ENCODE measurements at regions not wholly inside any gene's neighbourhood (a gene's known extent, or its start where the extent isn't known, plus 50 kb on each side); places are given as distances from the start of the nearest gene placed in this dataset.
A peak's percentile ranks its signal among the peaks of the same experiment; 100 is the strongest.
"Not testable (repeated sequence)": the region's sequence is repeated elsewhere in the genome, so short reads cannot be mapped to it uniquely, and the experiment has no call there.

DNA sequence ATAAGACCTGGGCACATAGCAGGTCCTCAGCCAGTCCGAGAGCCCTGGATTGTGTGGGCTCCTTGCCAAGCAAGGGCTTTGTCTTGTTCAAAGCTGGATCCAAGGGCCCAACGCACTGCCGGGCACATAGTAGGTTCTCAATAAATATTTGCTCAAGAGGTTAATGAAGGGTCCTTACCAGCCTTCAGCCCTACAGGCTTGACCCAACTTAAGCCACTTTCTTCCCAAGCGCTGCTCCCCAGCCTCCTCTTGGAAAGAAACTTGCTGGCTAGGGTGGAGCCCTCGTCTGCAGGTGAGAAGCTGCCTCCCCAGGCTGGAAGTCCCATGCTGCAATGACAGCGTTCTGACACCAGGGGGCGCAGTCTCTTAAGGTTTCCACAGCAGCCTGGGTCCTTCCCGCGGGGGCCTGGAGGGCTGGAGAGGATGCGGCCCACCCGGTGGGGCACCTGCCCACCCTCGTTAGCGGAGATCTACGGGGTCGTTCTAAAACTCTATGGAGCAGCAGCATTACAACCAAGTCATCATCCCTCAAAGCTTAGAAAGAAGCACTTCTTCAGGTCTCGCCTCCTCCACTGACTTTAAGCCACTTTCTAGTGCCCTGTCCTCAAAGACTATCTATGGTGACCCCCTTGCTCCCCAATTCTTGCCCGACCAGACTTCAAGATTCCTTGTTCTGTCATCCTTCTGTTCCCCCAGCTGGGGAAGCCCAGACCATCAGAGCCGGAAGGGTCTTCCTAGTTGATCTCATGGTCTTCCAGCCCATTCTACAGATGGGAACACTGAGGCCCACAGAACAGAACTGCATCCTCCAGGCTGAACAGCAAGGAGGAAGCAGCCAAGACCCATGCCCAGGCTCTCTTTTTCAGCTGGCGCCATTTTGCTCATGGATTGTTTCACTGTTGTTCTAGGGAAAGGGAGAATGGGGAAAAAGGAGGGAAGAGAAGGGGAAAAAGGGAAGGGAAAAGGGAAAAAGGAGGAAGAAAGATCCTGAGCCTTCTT is 115.4 kb downstream of the LHX2 start:
- peak; percentile 80 for ATAC-seq

GRCh38 chr9:124128568-124129166 is 117.1 kb downstream of the LHX2 start:
- no peak for ATAC-seq

- no peak for ATAC-seq
Measured at GRCh38 chr9:124130277-124131075, 118.9 kb downstream of the LHX2 start.

- not testable (repeated sequence) for ATAC-seq
Measured at GRCh38 chr9:124131518-124131917, 120.0 kb downstream of the LHX2 start.

DNA sequence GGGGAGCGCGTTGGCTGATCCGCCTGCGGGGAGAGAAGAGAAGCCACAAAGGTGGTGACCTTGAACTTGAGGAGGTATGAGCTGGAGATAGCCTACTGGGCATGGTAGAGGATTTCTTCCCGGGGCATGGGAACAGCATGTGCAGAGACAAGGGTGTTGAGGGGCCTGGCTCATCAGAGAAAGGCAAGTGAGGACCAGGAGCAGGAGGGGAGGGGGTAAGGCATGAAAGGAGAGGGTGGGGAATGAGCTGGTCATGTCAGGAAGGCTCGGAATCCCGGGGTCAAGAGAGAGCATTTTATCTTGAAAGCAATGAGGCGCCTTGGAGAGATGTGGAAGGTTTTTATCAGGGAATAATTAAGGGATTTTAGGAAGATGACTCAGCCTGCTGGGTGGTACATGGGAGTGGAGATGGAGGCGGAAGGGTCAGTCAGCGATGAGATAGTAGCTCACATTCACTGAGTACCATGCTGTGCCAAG is 121.1 kb downstream of the LHX2 start:
- no peak for ATAC-seq

DNA sequence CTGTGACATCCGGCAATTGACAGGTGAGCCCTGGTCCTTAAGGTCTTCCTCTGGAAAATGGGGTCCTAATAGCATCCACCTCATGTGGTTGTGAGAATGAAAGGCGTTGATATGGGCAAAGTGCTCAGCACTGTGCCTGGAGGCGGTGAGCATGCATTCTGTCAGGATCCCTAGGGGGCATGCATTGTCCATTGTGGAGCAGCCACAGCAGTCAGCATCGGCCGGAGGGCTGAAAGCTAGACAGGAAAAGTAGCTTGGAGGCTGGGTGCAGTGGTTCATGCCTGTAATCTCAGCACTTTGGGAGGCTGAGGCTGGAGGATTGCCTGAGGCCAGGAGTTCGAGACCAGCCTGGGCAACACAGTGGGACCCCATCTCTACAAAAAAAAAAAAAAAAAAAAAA is 122.2 kb downstream of the LHX2 start:
- no peak for ATAC-seq

GRCh38 chr9:124134526-124134925 is 123.0 kb downstream of the LHX2 start:
- no peak for ATAC-seq

- ATAC-seq, result no peak
Measured at GRCh38 chr9:124135813-124136365, 121.9 kb upstream of the NEK6 start.

GRCh38 chr9:124137009-124137943 is 120.5 kb upstream of the NEK6 start:
- ATAC-seq, result no peak

- ATAC-seq, result no peak
Measured at GRCh38 chr9:124137944-124138335, 119.8 kb upstream of the NEK6 start.

GRCh38 chr9:124139001-124139400 is 118.7 kb upstream of the NEK6 start:
- ATAC-seq, result no peak

DNA sequence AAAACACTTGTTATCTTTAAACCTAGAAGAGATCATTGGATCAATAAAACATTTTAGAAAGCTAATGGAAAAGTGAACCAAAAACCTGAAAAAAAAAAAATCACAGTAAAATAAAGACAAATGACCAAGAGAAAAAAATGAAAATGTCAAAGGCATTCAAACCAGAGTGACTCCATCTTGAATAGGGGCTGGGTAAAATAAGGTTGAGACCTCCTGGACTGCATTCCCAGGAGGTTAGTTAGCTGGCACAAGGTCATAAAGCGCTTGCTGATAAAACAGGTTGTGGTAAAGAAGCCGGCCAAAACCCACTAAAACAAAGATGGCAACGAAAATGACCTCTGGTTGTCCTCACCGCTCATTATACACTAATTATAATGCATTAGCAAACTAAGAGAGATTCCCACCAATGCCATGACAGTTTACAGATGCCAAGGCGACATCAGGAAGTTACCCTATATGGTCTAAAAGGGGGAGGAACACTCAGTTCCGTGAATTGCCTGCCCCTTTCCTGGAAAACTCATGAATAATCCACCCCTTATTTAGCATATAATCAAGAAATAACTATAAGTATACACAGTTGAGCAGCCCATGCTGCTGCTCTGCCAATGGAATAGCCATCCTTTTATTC is 116.7 kb upstream of the NEK6 start:
- ATAC-seq, result no peak

DNA sequence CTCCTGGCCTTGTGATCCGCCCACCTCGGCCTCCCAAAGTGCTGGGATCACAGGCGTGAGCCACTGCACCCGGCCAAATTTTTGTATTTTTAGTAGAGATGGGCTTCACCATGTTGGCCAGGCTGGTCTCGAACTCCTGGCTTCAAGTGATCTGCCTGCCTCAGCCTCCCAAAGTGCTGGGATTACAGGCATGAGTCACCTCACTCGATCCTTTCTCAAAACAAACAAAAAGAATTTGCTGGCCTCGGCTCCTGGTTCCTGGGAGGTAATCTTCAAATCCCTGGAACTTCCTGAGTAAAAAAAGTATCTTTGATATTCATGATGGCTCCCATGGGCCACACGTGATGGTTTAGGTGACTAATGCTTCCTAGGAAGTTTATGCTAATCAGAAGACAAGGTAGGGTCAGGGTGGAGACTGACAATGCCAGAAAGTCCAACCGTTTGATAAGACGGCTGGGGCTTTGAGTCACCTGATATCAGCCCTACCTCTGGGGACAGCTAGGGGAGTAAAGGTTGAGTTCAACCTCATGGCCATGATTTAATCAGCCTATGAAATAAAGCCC is 113.1 kb upstream of the NEK6 start:
- ATAC-seq, result not testable (repeated sequence)

GRCh38 chr9:124146031-124146561 is 111.7 kb upstream of the NEK6 start:
- ATAC-seq, result no peak

DNA sequence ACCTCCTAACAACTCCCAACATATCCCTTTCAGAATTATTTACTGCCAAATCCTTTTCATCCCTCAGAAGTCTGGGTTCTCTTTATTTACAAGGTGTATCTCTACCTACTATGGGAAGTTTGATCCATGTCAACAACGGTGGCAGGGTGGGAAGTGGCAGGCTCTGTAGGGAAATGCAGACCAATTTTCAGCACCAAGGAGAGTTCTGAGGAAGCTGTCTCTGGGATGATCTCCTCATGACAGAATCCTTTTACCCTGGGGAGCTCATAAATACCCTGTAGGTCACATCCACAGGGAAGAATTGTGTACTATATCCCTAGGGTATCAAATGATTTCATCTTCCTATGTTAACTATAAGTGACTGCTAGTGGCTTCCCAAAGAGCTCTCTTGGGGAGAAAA is 107.8 kb upstream of the NEK6 start:
- no peak for ATAC-seq

DNA sequence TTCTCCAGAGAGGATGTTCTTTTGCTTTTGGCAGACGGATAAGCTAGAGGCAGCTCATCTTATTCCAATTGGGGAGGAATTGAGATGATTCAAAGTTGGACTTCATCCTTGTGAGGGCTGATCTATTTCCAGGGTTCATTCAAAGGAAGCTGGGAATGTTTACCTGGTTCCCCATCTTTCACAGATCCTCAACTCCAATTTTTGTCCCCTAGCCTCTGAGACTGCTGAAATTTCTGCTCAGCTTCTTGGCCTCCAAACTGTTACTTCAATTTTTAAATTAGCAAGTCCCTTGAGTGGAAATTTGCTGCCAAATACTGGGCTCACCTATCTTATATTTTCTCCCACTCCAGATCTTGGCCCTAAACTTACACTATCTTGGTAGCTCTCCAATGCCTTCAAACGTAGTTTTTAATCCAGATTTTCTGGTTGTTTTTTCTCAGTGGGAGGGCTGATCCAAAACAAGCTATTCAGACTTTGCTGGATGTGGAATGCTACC is 93.9 kb upstream of the NEK6 start:
- ATAC-seq, result no peak

DNA sequence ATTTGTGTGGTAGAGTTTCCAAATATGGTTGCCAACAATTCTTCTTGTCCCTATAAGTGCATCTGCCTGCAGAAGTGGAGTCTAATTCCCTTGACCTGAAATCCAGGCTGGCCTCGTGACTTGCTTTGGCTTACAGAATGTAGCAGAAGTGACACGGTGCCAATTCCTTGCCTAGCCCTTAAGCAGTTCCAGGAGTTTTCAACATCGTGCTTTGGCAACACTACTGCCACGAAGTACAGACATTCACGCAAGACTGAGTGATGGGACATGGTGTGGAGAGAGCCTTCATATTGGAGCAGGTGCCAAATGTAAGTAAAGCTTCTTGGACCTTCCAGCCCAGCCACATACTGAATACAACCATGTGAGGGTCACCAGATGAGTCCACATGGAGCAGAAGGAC is 92.9 kb upstream of the NEK6 start:
- no peak for ATAC-seq

DNA sequence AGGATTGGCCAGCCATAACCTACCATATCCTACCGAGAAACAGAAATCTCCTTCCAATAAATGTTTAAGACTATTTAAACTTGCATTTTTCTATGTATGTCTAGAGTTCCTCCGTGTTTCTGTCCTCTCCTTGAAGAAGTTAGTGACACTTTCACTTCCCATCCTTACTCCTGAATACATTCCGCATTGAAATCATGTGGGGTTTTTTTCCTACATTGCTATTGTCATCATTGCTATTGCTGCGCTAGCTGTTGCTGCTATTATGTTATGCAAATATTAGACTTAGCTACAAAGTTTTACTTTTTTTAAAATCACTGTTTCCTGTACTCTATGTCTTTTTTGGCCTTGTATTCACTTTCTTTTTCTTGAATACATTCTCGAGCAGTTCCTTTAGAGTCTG is 83.3 kb upstream of the NEK6 start:
- ATAC-seq, result no peak

DNA sequence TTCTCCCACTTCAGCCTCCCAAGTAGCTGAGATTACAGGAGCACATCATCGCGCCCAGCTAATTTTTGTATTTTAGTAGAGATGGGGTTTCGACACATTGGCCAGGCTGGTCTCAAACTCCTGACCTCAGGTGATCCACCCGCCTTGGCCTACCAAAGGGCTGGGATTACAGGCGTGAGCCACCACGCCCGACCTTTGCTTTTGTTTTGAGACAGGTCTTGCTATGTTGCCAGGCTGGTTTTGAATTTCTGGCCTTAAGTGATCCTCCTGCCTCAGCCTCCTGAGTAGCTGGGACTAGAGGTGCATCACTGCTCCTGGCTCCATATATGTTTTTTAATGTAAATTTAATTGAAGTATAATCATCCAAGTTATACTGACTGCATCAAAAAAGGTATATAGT is 80.2 kb upstream of the NEK6 start:
- not testable (repeated sequence) for ATAC-seq
